Mesenchymal stem cell (in vitro differentiated cells and primary cell): ENCODE measurements at regions not wholly inside any gene's neighbourhood (a gene's known extent, or its start where the extent isn't known, plus 50 kb on each side); places are given as distances from the start of the nearest gene placed in this dataset.

Experiments
- DNase-seq: peaks from one replicate; pipeline ENCODE4 v3.0.0-alpha.2; 2013
- H2AFZ ChIP-seq: one replicate; pipeline ENCODE4 v1.6.1; 2013; ENCODE audit warnings: low read depth, mild to moderate bottlenecking, control low read depth, inconsistent platforms, low read length, moderate library complexity
- H2AK5ac ChIP-seq: 2 replicates; pipeline ENCODE4 v1.6.1; 2013; ENCODE audit warnings: low read length, moderate library complexity, mild to moderate bottlenecking, inconsistent platforms; ENCODE audit not compliant: severe bottlenecking
- H2BK120ac ChIP-seq: one replicate; pipeline ENCODE4 v1.6.1; 2013; ENCODE audit warnings: low read depth, mild to moderate bottlenecking, inconsistent platforms, low read length, moderate library complexity
- H2BK12ac ChIP-seq, 2 experiments: one replicate each; pipeline ENCODE4 v1.6.1; 2013; ENCODE audit warnings: inconsistent platforms in 2 of 2, low read length in 2 of 2, mild to moderate bottlenecking in 2 of 2, moderate library complexity in 2 of 2, control low read depth in 1 of 2
- H2BK15ac ChIP-seq: one replicate; pipeline ENCODE4 v1.6.1; 2013; ENCODE audit warnings: mild to moderate bottlenecking, low read depth, inconsistent platforms; ENCODE audit not compliant: poor library complexity, severe bottlenecking
- H2BK5ac ChIP-seq: 2 replicates; pipeline ENCODE4 v1.6.1; 2013; ENCODE audit warnings: low read depth, mild to moderate bottlenecking, low read length, control low read depth, inconsistent platforms; ENCODE audit not compliant: poor library complexity, severe bottlenecking
- H3K14ac ChIP-seq, 2 experiments: one replicate each; pipeline ENCODE4 v1.6.1; 2013; ENCODE audit warnings: inconsistent platforms in 2 of 2, low read length in 2 of 2, control low read depth in 1 of 2, mild to moderate bottlenecking in 1 of 2, moderate library complexity in 1 of 2
- H3K18ac ChIP-seq, 2 experiments: one replicate each; pipeline ENCODE4 v1.6.1; 2013; ENCODE audit warnings: inconsistent platforms in 2 of 2, low read length in 2 of 2, control low read depth in 1 of 2, low read depth in 1 of 2, mild to moderate bottlenecking in 1 of 2
- H3K23ac ChIP-seq, 2 experiments: one replicate each; pipeline ENCODE4 v1.6.1; 2013; ENCODE audit warnings: inconsistent platforms in 2 of 2, low read length in 2 of 2, mild to moderate bottlenecking in 2 of 2, moderate library complexity in 2 of 2, control low read depth in 1 of 2
- H3K27ac ChIP-seq: 2 replicates; pipeline ENCODE4 v1.5.1; 2013; ENCODE audit warnings: mild to moderate bottlenecking, moderate library complexity, low read length, control low read depth, inconsistent platforms; ENCODE audit not compliant: poor library complexity, severe bottlenecking
- H3K27me3 ChIP-seq, 2 experiments: 2 replicates each; pipeline versions ENCODE4 v1.6.1 to v1.7.0; 2013; ENCODE audit warnings: low read length in 2 of 2, mild to moderate bottlenecking in 2 of 2, moderate library complexity in 2 of 2, control low read depth in 1 of 2, inconsistent platforms in 1 of 2; ENCODE audit not compliant: control insufficient read depth in 1 of 2, insufficient read depth in 1 of 2
- H3K36me3 ChIP-seq, 2 experiments: 2 replicates each; pipeline versions ENCODE4 v1.6.1 to v1.7.0; 2013; ENCODE audit warnings: low read length in 2 of 2, control low read depth in 1 of 2, inconsistent platforms in 1 of 2, low read depth in 1 of 2, mild to moderate bottlenecking in 1 of 2; ENCODE audit not compliant: insufficient read depth in 2 of 2, control insufficient read depth in 1 of 2
- H3K4ac ChIP-seq, 2 experiments: one replicate each; pipeline ENCODE4 v1.6.1; 2013; ENCODE audit warnings: inconsistent platforms in 2 of 2, low read length in 2 of 2, mild to moderate bottlenecking in 2 of 2, moderate library complexity in 2 of 2, control low read depth in 1 of 2, low read depth in 1 of 2
- H3K4me1 ChIP-seq: 2 replicates; pipeline ENCODE4 v1.6.1; 2013; ENCODE audit warnings: low read depth, low read length, control low read depth; ENCODE audit not compliant: control insufficient read depth, insufficient read depth
- H3K4me2 ChIP-seq: 2 replicates; pipeline ENCODE4 v1.6.1; 2013; ENCODE audit warnings: low read length, mild to moderate bottlenecking, inconsistent platforms; ENCODE audit not compliant: poor library complexity, severe bottlenecking
- H3K4me3 ChIP-seq, 2 experiments: 2 replicates each; pipeline versions ENCODE4 v1.5.1 to v1.7.0; 2013; ENCODE audit warnings: low read length in 2 of 2, mild to moderate bottlenecking in 2 of 2, control low read depth in 1 of 2, low read depth in 1 of 2; ENCODE audit not compliant: insufficient read depth in 1 of 2
- H3K79me1 ChIP-seq: replicated peaks from 2 replicates; pipeline ENCODE4 v1.6.1; 2013; ENCODE audit warnings: mild to moderate bottlenecking, control low read depth, low read length, inconsistent platforms; ENCODE audit not compliant: poor library complexity, severe bottlenecking
- H3K9ac ChIP-seq: 2 replicates; pipeline ENCODE4 v1.7.0; 2013; ENCODE audit warnings: mild to moderate bottlenecking, low read length, moderate library complexity
- H3K9me3 ChIP-seq: 2 replicates; pipeline ENCODE4 v1.7.0; 2013; ENCODE audit warnings: mild to moderate bottlenecking, low read length; ENCODE audit not compliant: control insufficient read depth
- H4K8ac ChIP-seq: one replicate; pipeline ENCODE4 v1.6.1; 2013; ENCODE audit warnings: inconsistent platforms, mild to moderate bottlenecking, low read length, moderate library complexity
- H4K91ac ChIP-seq: one replicate; pipeline ENCODE4 v1.6.1; 2013; ENCODE audit warnings: mild to moderate bottlenecking, low read length, inconsistent platforms
- WGBS: methylation state at CpG from one replicate; pipeline ENCODE4 v1.1.7; 2013; ENCODE audit warnings: mixed read lengths; 5-methylcytosine and 5-hydroxymethylcytosine counted together

GRCh38 chr14:86357119-86357518 is 827.2 kb downstream of the FLRT2 start:
- Histone ChIP-seq H2BK12ac (no peak overlapping the region), H3K9ac (no peak overlapping the region), H3K4me1 (no peaks in the 10 kb centered on the region), H2AFZ (no peak overlapping the region), H3K36me3 (no peaks in the 10 kb centered on the region), H3K27me3 (no peaks in the 10 kb centered on the region), H3K23ac (no peak overlapping the region), H3K18ac (no peak overlapping the region), H3K9me3 (no peaks in the 10 kb centered on the region), H2AK5ac (no peak overlapping the region), H3K14ac (no peak overlapping the region), H2BK5ac (no peak overlapping the region), H2BK15ac (no peak overlapping the region), H3K4me2 (no peak overlapping the region), H3K27ac (no peak overlapping the region), H4K8ac (no peak overlapping the region), H2BK120ac (no peak overlapping the region), H3K4ac (no peak overlapping the region), H3K79me1 (no peaks in the 10 kb centered on the region), H3K4me3 (no peak overlapping the region), H4K91ac (no peak overlapping the region)
- no peak for DNase-seq
- WGBS: no CpG with 5 or more reads among the region's 3 CpGs

GRCh38 chr14:86346818-86347384 is 817.0 kb downstream of the FLRT2 start:
- no peak overlapping the region for H3K9ac ChIP-seq
- no peak overlapping the region for H3K4me3 ChIP-seq
- H2AK5ac ChIP-seq: no peak overlapping the region
- H3K14ac ChIP-seq: no peak overlapping the region
- no peak overlapping the region for H4K91ac ChIP-seq
- H3K27me3 ChIP-seq: no peaks in the 10 kb centered on the region
- no peaks in the 10 kb centered on the region for H3K4me1 ChIP-seq
- H2BK15ac ChIP-seq: no peak overlapping the region
- peak overlapping the region in 1 of 2 experiments; percentile 15 for H3K4ac ChIP-seq
- no peak overlapping the region for H3K18ac ChIP-seq
- no peak overlapping the region for H2AFZ ChIP-seq
- no peak overlapping the region for H3K23ac ChIP-seq
- peaks cover 15% of the 10 kb centered on the region for H3K9me3 ChIP-seq
- no peak overlapping the region for H3K27ac ChIP-seq
- peak; percentile 13 for DNase-seq
- WGBS: 100% methylated on average over 1 of the region's 3 CpGs
- no peak overlapping the region for H2BK5ac ChIP-seq
- no peaks in the 10 kb centered on the region for H3K36me3 ChIP-seq
- no peaks in the 10 kb centered on the region for H3K79me1 ChIP-seq
- H2BK120ac ChIP-seq: no peak overlapping the region
- no peak overlapping the region for H2BK12ac ChIP-seq
- H3K4me2 ChIP-seq: peak overlapping the region; percentile 56
- H4K8ac ChIP-seq: peak overlapping the region; percentile 28

GRCh38 chr14:86334355-86334754 is 804.4 kb downstream of the FLRT2 start:
- Histone ChIP-seq H3K4me2 (no peak overlapping the region), H2AFZ (no peak overlapping the region), H3K9me3 (peaks cover 7% of the 10 kb centered on the region), H2BK120ac (no peak overlapping the region), H2BK15ac (no peak overlapping the region), H3K79me1 (no peaks in the 10 kb centered on the region), H3K36me3 (no peaks in the 10 kb centered on the region), H4K8ac (no peak overlapping the region), H2AK5ac (no peak overlapping the region), H3K23ac (no peak overlapping the region), H3K9ac (no peak overlapping the region), H3K18ac (no peak overlapping the region), H3K4me1 (no peaks in the 10 kb centered on the region), H3K4me3 (no peak overlapping the region), H2BK5ac (no peak overlapping the region), H3K4ac (no peak overlapping the region), H3K27me3 (no peaks in the 10 kb centered on the region), H3K27ac (no peak overlapping the region), H3K14ac (no peak overlapping the region), H4K91ac (no peak overlapping the region), H2BK12ac (no peak overlapping the region)
- 80% methylated on average over 3 of the region's 3 CpGs for WGBS
- peak; percentile 44 for DNase-seq

GRCh38 chr14:86333493-86333892 is 803.5 kb downstream of the FLRT2 start:
- Histone ChIP-seq H2BK12ac (no peak overlapping the region), H2BK5ac (no peak overlapping the region), H3K9ac (no peak overlapping the region), H3K79me1 (no peaks in the 10 kb centered on the region), H3K4me3 (no peak overlapping the region), H3K9me3 (peaks cover 7% of the 10 kb centered on the region), H4K8ac (no peak overlapping the region), H3K36me3 (no peaks in the 10 kb centered on the region), H3K18ac (no peak overlapping the region), H2AFZ (no peak overlapping the region), H3K27me3 (no peaks in the 10 kb centered on the region), H3K4me1 (no peaks in the 10 kb centered on the region), H2AK5ac (no peak overlapping the region), H3K27ac (no peak overlapping the region), H2BK15ac (no peak overlapping the region), H2BK120ac (no peak overlapping the region), H4K91ac (no peak overlapping the region), H3K4me2 (no peak overlapping the region), H3K14ac (no peak overlapping the region), H3K4ac (no peak overlapping the region), H3K23ac (no peak overlapping the region)
- 88% methylated on average over 1 of the region's 1 CpG for WGBS
- no peak for DNase-seq
